ENCODE measurements at regions not wholly inside any gene's neighbourhood (a gene's known extent, or its start where the extent isn't known, plus 50 kb on each side); places are given as distances from the start of the nearest gene placed in this dataset.
A peak's percentile ranks its signal among the peaks of the same experiment; 100 is the strongest.

DNA sequence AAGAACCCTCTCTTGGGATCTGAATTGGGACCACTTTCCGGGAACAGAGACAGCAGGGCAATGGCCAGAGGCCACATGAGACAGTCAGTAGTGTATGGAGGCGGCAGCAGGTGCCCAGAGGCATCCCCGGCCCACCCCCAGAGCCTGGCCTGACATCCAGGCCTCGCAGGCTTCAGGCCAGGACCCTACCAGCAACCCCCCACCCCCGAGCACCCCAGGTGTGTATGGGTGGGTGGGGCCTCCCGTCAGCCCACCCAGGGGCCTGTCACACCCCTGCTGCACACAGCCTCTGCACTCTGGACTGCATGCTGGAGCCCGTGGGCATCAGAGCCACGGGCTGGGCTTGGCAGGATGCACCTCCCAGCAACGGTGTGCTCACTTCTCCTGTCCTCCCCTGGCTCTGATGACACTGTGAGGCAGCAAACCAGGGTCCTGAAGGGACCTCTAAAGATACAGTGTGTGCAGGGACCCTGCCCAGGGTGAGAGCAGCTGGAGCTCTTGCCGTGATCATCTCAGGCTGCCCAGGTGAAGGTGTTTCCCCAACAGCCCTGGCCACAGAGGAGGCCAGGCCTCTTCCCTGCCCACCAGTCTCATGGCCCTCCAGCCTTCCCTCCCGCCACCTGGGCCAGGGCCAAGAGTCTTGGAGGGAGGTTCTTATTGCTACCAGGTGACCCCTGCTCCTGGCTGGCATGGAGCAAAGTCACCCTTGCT lies 88.8 kb upstream of the SEPTIN5 start:
- DNase-seq = no peak

DNA sequence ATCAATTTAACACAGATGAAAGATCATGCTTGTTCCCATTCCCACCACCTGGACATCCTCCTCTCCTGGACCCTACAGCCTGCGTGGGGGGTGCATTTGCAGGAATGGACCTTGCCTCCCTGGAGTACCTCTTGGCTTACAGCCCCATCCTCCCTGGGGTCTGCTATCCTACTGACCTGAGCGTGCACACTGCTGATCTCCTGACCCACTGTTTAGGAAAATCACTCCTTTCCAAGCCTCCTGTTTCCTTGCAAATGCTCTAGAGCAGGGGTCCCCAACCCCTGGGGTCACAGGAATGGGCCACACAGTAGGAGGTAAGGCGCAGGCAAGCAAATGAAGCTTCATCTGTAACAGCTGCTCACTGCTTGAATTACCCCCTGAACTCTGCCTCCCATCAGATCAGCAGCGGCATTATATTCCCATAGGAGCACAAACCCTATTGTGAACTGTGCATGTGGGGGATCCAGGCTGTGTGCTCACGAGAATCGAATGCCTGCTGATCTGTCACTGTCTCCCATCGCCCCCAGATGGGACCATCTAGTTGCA lies 88.2 kb upstream of the SEPTIN5 start:
- no peak for DNase-seq

DNA sequence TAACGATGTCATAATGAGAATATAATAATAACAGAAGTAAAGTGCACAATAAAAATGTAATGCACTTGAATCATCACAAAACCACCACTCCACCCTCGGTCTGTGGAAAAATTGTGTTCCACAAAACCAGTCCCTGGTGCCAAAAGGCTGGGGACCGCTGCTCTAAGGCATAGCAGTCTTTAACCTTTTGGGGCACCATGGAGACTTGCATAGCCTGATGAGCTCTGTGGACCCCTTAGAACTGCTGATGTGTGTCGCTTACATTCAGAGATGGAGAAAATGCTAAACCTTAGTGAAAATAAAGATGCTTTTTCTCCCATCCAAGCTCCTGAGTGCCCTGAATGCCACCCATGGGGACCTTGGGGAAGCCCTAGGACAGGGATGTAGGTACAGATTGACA lies 87.6 kb upstream of the SEPTIN5 start:
- DNase-seq = no peak

DNA sequence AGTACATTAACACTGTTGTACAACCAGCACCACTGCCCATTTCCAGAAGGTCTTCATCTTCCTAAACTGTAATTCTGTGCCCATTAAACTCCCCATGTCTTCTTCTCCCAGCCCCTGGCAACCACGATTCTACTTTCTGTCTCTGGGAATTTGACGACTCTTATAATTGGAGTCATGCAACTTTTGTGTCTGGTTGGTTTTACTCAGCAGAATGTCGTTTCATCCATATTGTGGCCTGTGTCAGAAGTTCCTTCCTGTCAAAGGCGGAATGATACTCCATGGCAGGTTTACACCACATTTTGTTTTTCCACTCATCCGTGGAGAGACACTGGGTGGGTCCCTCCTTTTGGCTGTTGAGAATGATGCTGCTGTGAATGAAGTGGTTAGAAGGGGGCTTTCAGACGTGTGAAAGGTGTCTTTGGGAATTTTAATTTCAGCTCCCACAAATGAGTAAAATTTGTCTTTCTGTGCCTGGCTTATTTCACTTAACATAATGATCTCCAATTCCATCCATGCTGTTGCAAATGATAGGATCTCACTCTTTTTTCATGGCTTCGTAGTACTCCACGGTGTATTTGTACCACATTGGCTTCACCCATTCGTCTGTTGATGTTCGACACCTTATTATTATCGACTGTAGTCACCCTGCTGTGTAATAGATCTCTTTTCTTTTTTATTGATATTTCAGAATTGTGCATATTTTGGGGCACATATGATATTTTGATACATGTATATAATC lies 86.1 kb upstream of the SEPTIN5 start:
- no peak for DNase-seq

DNA sequence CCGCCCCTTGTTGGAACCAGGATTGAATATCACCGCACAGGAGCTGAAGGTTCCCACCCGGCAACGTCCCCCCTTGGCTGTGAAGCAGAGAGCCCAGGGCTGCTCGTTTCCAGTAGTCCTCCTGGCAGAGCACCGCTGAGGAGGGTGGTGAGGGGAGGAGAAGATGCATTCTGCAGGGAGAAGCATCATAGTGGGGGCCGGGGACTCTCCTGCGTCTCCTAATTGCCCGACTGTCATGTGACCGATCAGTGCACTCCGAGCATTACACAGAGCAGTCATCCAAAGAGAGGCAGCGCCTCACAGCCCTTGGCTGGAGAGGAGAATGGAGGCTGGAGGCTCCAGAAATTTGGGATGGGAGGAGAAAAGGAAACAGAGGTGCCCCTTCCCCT lies 85.0 kb upstream of the SEPTIN5 start:
- no peak for DNase-seq

DNA sequence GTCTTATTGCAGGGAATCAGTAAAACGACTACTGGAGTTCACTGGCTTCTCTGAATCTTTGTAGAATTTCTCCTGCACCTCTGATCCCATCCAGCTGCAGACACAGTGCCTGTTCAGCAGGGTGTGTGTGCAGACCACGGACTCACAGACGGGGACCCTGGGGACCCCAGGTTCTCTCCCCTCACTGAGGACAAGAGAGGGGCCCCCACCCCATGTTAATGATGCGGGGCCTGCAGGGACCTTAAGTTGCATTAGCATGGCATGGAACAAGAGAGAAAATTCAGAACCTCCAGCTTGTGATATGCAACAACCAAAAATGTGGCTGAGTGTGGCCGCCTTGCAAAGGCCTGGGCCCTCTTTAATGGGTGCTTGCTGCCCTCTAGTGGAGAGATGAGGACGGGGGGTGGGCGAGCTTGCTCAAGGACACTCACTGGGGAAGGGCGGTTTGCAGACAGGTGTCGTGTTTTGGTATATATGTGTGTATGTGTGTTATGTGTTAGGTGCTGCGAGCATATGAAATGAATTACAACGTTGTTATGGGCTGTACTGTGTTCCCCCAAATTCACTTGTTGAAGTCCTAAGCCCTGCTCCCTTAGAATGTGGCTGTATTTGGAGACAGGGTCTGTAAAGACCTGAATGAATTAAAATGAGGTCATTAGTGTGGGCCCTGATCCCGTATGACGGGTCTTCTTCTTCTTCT lies 84.4 kb upstream of the SEPTIN5 start:
- DNase-seq = peak; percentile 86

DNA sequence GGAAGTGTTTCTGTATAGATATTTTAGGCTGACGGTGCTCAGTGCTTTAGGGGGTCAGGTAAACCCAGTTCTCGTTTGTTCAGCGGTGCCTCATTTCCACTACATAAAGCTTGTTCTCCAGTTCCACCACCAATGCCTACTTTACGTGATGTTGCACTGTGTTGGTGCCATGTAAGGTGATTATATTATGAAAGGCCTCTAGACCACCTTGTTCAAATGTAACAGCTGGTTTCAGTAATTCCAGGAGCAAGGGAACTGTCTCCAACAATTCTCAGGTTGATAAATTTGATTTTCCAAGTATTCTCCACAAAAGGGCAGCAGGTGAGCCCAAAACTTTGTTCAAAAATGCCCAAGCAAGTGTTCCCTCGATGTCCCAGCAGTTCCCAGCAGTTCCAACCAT lies 83.7 kb upstream of the SEPTIN5 start:
- DNase-seq = no peak

DNA sequence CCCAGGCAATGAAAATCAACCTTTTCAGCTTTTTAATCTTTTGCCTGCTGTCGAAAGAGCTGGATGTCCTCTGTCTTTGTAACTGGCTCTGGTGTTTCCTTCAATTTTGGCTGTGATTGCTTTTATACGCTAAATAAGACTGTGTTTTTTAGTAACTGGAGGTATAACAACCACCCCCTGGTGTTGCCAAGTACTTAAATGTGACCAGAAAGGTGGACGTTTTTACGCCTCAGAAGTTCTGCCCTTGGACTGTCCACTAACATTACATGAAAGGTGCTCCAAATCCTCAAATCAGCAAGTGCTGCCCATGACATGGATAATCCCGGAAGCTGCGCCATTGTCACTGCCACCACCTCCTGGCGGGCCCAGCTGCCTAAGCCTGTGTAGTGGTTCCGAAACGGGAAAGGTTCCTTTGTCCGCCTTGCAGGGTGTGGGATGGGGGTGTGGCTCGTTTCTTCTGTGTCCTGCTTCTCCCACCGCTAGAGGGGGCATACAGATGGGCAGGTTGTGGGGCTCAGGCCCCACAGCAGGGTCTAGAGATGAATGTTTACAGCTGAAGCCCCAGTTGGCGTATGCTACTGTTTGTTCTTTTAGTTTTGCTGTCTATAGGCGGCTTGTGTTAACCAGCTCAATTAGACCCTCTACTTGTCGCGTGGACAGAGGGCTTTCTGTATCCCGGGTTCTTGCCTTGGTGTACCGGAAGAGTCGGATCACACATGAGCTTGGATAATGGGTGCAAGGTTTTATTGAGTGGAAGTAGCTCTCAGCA lies 82.2 kb upstream of the SEPTIN5 start:
- DNase-seq = peak; percentile 22

DNA sequence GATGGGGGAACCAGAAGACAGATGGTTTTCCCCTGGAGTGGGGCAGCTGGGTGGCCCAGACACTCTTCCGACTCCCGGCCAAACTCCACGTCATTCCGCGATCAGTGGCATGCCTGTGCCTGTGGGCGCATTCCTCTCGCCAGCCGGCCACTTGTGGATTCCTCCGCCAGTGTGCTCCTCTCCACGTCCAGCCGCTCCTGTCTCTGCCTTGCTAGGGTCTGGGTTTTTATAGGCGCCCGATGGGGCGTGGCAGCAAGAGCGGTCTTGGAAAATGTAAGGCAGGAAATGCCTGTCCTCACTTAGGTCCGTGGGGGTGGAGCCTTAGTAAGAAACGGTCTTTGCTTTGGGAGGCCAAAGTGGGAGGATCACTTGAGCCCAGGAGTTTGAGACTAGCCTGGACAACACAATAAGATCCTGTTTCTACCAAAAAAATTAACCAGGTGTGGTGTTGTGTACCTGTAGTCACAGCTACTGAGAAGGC lies 81.6 kb upstream of the SEPTIN5 start:
- DNase-seq = no peak

DNA sequence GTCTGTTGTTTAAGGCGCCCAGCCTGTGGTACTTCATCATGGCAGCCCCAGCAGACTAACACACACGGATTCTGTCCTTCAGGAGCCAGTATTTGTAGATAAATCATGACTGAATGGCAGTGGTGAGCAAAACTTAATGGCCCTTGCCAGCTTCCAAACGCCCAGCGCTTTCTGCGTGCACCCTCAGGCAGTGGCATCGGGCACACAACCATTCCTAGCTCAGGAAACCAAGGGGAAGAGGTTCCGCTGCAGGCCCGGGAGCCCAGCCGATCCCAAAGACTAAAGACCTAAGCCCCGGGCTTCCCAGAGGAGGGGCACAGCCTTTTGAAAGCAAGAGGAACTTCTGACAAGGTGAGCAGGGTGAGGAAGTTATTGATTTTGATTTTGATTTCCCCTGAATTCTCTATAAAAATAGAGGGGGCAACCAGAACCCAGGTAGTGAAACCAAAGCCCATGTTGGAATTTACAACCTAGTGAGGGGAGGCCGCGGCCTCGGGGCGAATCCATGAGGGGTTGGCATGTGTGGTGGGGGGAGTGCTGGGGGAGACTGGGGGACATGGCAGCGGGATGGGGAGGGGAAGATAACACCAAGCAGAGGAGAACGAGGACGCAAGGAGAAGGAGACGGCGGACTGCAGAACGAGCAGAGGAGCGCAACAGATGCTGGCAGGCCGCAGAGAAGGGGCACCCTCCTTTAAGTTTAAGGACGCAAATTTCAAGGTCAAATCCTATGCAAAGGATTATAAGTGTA lies 79.9 kb upstream of the SEPTIN5 start:
- DNase-seq = no peak

DNA sequence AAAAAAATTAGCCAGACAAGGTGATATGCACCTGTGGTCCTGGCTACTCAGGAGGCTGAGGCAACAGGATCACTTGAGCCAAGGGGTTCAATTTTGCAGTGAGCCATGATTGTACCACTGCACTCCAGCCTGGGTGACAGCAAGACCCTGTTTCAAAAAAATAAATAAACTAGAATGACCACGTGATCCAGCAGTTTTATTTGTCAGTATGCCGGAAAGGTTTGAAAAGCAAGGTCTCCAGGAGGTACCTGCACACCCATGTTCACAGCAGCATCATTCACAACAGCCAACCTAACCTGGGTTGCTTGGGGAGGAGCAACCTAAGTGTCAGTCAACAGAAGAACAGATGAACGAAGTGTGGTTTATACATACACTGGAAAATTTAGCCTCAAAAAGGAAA lies 78.7 kb upstream of the SEPTIN5 start:
- no peak for DNase-seq

DNA sequence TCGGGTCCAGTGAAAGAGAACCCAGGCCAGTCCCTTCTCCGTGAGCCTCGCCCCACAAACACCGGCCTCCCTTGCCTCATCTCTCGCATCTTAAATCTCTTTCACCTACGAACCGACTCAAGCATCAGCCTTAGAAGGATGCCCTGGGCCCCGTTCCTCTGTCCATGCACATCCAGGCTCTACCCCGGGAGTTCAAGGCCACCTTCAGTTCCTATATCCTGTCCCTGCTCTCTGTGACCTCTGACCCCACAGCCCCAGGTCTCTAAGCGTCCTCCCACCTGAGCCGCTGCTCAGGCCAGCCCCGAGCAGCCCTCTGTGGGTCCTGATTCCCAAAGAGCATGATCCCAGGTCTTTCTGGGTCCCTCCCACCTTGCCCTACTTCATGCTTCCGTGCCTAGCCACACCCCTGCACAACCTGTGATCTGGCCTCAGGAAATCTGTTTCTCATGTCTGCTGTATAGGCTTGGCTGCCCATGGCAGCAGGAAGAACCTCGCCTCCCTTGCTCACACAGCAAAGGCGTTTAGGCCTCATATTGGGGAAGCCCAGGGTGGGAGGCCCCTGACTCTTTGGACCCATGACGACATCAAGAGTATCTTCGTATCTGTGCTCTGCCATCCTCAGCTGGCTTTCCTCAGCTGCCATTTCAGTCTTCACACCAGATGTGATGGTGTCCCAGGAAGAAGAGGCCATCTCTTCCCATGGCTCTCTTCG lies 77.5 kb upstream of the SEPTIN5 start:
- no peak for DNase-seq

DNA sequence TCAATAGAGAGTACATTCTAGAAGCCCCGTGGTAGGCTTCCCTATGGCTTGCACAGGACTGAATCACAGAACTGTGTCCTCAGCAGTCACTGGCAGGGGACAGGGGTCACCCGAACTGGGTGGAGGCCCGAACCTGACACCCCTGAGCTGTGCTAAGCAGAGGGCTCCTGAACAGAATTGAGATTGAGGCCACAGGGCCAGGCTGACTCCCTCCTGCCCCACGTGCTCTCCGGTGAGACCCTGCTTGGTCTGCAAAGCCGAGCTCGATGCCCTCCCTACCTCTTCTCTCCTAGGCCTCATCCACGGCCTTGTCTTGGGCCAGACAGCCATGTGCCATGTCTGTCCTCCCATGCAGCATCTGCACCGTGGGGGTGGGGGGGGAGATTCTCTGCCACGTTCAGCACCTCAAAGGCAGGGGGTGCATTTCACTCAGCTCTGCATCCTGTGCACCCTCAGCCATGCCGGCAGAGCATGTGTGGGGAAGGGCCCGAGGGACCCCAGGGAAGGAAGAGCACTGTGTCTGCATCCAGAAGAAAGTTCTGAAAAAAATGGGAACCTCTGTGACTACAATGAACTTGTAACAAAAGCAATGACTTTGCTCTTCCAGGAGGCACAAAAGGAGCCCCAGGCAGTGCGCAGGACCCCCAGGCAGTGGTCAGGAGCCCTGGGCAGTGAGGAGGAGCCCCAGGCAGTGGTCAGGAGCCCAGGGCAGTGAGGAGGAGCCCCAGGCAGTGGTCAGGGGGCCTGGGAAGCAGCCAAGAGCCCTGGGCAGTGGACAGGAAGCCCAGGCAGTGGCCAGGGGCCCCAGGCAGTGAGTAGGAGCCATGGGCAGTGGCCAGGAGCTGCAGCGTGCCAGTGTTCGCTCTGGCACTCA lies 76.7 kb upstream of the SEPTIN5 start:
- DNase-seq = no peak

DNA sequence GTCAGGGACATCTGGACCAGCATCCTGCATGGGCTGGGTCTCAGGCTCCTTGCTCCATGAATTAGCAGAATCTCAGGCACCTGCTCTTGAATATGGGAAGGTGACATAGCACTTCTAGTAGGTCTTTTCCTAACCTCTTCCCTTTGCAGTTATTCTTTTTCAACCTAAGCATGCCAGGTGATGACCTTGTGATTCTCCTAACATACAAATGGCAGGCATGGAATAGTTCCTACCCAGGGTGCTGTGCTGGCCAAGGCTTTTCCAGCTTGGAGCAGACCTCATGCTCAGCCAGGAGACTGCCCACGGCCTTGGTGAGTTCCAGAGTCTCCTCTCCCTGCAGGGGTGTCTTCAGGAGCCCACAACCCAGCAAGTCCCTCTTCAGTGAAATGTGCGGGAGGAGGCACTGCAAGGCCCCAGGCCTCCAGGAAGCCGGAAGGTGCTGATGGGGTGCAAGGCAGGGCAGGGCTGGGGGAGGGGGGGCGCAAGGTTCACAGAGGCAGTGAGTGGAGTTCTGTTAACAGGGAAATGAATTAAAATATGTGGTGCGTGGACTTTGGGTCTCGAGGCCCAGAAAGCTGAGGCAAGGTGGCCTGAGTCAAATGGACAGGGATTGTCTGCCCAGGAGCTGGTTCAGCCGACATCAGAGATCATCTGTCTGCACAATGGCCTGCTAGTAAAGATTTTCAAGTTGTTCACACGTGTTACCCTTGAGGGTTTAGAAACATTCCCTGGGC lies 75.9 kb upstream of the SEPTIN5 start:
- no peak for DNase-seq

DNA sequence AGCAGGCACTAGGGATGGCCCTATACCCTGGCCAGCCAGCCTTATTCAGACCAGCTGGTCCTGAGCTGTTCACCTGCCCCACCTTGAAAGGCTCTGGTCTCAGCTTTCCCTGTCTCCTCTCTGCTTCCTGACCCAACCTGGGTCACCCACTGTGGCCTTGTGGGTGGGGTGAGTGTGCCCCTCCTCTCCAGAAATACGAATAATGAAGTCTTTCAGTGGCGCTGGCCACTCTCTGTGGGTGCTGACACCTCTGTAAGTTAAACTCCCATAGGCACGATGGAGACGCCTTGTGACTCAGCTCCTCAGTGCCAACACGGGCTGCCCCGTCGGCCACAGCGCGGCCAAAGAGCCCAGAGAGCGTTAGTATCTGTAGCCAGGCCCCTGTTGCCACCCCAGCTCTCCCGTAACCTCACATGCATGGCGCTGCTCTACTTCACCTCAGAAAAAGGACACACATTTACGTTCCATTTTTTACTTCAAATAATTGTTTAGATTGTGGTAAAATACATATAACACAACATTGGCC lies 74.6 kb upstream of the SEPTIN5 start:
- no peak for DNase-seq

DNA sequence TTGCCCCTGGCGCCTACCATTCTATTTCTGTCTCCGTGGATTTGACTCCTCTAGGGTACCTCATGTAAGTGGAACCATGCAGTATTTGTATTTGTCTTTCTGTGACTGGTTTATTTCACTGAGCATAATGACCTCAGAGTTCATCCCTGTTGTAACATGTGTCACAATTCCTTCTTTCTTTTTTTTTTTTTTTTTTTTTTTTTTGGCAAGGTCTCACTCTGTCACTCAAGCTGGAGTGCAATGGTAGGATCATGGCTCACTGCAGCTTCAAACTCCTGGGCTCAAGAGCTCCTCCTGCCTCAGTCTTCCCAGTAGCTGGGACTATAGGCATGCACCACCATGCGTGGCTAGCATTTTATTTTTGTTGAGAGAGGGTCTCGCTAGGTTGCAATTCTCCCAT lies 74.0 kb upstream of the SEPTIN5 start:
- DNase-seq = no peak

DNA sequence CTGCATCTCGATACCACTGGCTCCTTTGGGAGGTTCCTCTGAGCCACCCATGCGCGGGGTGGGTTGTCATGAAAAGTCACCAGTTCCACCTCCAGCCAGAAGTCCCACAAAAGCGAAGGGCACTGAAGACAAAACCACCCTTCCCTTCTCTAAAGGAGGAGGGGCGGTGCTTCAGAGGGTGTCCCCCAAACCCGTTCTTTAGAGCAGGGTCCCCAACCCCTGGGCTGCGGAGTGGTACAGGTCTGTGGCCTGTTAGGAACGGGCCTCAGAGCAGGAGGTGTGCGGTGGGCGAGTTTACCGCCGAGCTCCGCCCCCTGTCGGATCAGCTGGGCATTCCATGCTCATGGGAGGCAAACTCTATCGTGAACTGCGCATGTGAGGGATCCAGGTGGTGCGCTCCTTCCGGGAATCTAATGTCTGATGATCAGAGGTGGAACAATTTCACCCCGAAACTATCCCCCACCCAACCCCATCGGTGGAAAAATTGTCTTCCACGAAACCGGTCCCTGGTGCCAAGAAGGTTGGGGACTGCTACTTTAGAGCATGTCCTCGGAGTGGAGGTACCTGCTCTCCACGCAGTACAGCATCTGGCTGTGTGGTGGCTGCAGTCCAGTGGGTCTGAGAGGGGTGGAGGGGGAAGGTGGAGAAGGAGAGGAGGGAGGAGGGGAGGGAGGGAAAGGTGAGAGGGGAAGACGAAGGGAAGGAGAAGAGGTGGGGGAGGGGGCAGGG lies 72.9 kb upstream of the SEPTIN5 start:
- DNase-seq = no peak

DNA sequence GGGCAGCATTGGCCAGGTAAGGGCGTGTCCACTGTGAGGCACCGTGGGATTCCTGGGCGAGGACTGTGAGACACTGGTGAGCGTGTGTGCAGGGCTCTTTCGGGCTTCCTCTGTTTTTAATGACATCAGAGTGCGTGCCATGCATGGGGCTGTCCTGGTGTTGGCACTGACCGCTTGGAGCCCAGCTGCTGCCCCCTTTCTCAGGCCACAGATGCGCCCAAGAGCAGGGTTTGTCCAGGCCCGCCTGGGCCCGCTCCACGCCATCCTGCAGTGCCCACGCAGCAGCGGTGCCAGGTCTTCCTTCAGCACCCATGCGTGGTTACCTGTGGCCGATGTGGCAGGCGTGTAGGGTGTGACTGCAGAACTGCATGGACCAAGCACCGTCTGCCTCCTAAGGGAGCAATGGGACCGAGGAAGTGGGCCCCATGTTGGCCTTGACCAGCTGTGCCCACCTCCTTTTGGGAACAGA lies 72.3 kb upstream of the SEPTIN5 start:
- no peak for DNase-seq
